ENCODE measurements at regions not wholly inside any gene's neighbourhood (a gene's known extent, or its start where the extent isn't known, plus 50 kb on each side); places are given as distances from the start of the nearest gene placed in this dataset.

DNA sequence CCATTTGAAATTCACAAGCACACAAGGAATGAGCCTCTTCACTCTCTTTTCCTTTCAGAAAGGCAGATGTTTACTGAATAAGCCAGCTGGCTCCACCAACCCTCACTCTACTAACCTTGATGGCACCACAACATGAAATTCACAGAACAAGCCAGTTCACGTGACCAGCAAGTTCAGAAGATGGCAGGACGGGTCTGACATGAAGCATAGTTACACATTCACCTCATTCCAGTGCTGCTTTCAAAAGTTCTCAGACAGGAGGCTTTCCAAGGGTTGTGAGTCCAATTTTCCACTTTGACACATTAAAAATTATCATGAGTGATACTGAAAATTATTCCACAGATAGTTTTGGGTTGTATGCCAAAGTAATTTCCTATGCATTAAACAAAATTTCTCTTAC is 74.2 kb upstream of the MBOAT2 start:
- no peak for DNase-seq

DNA sequence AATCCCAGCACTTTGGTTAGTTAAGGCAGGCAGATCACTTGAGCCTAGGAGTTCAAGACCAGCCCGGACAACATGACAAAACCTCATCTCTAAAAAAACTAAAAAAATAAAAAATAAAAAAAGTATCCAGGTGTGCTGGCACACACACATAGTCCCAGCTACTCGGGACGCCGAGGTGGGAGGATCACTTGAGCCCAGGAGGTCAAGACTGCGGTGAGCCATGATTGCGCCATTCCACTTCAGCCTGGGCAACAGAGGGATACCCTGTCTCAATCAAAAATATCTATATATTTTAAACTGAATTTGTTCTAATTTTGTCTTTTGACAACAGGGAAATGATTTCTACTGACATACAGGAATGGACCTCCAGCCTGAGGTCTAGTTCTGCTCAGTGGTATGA is 73.3 kb upstream of the MBOAT2 start:
- DNase-seq = no peak

DNA sequence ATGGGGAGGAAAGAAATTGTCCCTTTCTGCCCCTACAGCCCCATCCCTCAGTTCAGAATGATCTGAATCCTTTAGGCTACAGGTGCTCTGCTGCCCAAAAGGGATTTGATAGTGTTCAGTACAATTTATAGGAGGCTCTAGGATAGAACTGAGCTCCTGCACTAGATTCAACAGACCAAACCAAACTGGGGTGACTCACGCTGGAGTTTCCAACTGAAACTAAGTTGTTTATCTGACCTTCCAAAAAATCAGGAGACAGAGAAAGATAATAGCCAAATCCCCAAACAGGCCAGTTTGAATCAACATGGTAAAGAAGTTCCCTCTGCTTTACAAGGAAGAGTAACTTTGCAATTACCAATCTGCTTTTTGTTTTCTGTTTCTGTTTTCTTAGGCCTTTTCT is 72.7 kb upstream of the MBOAT2 start:
- DNase-seq = no peak

DNA sequence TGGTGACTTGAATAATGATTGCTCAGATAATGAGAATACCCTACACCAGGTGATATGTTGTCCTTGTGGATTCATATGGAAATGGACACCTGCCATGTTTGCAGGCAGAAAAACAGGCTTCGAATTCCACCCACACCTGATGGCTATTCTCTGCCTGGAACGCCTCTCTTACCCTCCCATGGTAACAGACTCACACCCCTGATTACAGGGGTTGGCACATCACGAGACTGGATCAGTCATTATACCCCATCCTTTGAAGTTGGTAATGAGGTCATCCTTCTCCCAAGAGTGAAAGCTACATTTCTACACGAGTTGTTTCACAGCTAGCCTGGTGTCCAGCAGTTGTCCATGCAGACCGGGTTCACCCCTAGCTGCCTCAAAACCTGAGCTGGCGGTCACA is 71.4 kb upstream of the MBOAT2 start:
- DNase-seq = no peak

DNA sequence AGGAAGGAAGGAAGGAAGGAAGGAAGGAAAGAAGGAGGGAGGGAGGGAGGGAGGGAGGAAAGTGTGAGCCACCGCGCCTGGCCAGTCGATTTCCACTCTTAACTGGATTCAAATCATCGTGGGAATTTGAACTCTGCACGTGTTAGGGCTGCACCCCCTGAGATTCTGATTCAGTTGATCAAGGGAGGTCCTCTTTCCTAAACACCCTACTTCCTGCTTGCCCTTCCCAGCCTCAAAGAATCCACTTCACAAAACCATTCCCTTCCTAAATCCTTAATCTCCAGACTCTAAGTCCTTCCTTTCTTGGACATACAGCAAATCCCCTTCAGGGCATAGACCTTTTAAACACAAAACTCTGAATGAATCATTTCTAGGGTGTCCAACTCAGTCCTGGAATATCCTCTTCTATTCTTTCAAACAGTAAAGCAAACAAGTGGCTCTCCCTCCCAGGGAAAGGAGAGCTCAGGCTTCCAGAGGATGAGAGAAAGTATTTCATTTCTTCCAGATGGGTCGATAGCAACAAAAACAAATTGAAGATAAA is 68.2 kb upstream of the MBOAT2 start:
- no peak for DNase-seq

DNA sequence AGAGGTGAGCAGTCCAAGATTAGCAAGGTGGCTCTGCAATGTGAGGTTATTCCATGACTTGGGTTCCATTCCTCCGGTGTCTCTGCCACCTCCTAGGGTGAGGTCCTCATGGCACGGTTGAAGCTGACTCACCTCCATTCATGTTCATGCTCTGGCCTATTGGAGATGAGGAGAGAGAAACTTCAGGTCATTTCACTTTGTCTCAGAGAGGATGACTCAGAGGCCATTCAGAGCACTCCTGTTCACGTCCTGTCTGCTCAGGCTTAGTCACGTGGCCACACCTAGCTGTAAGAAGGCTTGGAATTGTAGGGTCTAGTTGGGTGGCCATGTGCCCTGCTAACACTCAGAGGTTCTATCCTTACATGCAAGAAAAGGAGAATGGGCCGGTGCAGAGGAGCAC is 67.5 kb upstream of the MBOAT2 start:
- DNase-seq = peak; percentile 57

DNA sequence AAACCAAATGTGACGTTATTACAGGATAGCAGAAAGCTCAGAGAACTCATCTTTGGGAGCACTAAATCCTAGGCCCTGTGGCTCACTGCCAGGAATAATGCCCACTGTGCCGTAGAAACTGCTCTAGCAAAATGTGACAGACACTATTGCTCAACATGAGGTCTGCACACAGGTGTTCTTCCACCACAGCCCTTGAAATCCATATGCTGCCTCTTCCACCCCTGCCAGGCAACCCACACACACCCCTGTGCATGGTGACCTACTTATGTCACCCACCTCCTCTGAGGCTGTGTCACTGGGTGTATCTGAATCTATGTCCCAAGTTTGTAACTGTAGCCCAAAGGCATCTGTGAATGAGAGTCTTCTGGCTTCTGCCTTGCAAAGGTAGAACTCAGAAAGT is 66.1 kb upstream of the MBOAT2 start:
- DNase-seq = no peak

DNA sequence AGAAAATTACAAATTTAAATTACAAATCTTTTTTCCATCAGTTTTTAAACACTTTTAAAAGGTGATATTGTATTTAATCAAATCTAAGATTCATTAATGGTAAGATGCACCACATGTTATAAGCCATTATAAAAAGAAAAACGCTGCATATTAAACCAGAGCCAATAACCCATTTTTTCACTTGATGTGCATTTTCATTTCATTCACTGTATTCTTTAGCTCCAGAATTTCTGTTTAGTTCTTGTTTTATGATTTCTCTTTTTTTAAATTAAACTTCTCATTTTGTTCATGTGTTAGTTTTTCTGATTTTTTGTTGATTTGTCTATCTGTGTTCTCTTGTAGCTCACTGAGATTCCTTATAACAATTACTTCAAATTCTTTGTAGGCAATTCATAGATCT is 62.4 kb upstream of the MBOAT2 start:
- DNase-seq = no peak

DNA sequence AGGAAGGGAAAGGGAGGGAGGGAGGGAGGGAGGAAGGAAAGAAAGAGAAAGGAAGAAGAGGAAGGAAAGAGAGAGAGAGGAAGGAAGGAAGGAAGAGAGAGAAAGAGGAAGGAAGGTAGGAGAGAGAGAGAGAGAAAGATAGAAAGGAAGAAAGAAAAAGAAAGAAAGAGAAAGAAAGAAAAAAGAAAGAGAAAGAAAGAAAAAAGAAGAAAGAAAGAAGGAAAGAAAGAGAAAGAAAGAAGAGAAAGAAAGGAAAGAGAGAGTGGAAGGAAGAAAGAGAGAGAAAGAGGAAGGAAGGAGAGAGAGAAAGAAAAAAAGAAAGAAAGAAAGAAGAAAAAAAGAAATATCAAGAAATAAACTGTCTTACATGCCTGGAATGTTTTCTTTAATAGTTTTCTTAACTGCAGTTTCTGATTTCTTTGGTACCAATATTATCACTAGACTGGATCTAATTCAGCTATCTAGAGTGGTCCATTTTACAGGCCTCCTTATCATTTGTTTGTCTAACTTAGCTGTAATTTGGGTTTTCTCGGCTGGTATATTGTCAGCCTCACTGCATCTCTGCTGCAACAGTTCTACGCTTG is 59.6 kb upstream of the MBOAT2 start:
- no peak for DNase-seq

DNA sequence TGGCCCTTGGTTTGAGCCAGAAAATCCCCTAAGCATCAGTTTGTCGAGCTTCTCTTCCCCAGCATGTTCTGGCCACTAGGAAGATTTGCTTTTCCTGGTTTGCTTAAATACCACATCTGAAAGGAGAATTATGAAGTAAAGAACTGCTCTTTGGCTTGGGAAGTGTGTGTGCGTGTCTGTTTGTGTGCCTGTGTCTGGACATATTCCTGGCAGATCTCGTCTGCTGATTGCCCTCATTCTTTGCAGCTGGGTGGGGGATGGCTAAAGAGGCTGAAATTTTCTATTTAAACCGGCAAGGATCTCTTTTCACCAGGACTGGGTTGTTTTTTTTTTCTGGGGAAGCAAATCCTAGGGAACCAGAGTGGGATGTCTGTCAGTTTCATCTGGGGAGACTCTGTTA is 57.3 kb upstream of the MBOAT2 start:
- no peak for DNase-seq

DNA sequence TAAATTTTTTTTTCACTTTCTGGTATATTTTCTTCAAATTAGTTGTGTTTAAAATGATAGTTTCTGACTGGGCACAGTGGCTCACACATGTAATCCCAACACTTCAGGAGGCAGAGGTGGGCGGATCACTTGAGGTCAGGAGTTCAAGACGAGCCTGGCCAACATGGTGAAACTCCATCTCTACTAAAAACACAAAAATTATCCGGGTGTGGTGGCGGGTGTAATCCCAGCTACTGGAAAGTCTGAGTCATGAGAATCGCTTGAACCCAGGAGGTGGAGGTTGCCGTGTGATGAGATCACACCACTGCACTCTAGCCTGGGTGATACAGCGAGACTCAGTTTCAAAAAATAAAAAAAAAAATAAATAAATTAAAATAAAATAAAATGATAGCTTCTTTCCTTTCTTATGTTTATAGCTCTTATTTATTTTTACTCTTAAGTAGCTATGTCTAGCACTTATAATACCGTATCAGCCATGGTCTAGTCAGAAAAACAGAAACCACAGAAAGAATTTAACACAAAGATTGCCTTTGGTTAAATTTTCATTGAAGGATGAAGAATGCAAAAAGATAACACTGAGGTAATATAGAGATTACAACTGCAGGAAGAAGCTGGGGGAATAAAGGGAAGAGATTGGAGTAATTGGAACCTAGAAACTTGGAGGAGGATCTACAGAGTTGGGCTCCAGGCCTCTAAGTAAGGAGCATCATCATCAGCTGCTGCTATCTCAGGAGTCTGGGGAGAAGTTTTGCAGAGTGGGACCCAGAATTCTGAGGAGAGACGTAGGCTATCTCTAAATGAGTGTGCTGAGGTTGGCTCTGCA is 54.7 kb upstream of the MBOAT2 start:
- DNase-seq = no peak

DNA sequence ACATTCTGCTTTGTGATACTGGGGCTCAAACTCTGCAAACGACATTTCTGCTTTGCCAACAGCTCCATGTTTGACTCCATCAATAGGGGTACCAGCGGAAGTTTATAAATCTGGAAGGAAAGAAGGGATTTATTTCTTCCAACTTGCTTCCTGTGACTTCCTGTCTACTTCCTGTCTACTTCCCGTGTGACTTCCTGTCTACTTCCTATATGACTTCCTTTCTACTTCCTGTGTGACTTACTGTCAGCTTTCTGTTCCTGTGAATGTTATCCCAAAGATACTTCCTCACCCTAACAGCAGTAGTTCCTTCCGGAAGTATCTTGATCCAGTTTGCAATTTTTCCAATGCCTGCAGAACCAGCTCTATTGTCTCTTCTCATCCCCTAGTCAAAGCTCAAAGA is 52.0 kb upstream of the MBOAT2 start:
- no peak for DNase-seq

DNA sequence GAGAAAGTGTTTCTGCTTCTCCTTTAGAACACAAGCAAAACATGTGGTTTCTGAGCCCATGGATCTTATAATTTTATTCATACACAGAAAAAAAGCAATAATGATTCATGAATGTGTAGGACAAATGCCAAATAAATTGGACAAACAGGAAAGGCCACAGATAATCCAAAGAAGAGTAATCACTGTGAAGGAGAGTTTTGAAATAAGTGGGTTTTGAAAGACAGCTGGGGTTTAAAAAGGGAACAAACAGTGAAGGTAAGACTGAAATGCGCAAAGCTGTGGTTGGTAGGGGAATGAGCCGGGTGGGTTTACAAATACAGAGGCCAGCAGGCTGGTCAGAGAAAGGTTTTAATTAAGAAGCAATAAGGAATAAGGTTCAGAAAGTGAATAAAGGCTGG is 50.0 kb upstream of the MBOAT2 start:
- no peak for DNase-seq
